ENCODE measurements at regions not wholly inside any gene's neighbourhood (a gene's known extent, or its start where the extent isn't known, plus 50 kb on each side); places are given as distances from the start of the nearest gene placed in this dataset.
"Not testable (repeated sequence)": the region's sequence is repeated elsewhere in the genome, so short reads cannot be mapped to it uniquely, and the experiment has no call there.

GRCh38 chr14:101616202-101616601 lies 54.9 kb downstream of the DIO3 start:
- DNase-seq: no peak

- DNase-seq: no peak
These were observed 58.2 kb downstream of the DIO3 start for GRCh38 chr14:101619484-101619883.

- no peak for DNase-seq
These were observed 58.9 kb downstream of the DIO3 start for GRCh38 chr14:101620031-101620788.

- no peak for DNase-seq
These were observed 59.8 kb downstream of the DIO3 start for GRCh38 chr14:101620821-101621785.

- no peak for DNase-seq
These were observed 61.2 kb downstream of the DIO3 start for GRCh38 chr14:101622251-101623076.

- no peak for DNase-seq
These were observed 61.7 kb downstream of the DIO3 start for GRCh38 chr14:101623077-101623372.

- no peak for DNase-seq
These were observed 62.6 kb downstream of the DIO3 start for GRCh38 chr14:101623685-101624444.

- no peak for DNase-seq
These were observed 63.2 kb downstream of the DIO3 start for GRCh38 chr14:101624536-101624935.

- DNase-seq: no peak
These were observed 64.2 kb downstream of the DIO3 start for GRCh38 chr14:101625336-101626097.

- no peak for DNase-seq
These were observed 65.0 kb downstream of the DIO3 start for GRCh38 chr14:101626331-101626730.

GRCh38 chr14:101627915-101628262 lies 66.6 kb downstream of the DIO3 start:
- DNase-seq: no peak

GRCh38 chr14:101628471-101628966 lies 67.2 kb downstream of the DIO3 start:
- peak in 1 of 2 experiments; percentile 66 for DNase-seq

- DNase-seq: no peak
These were observed 67.7 kb downstream of the DIO3 start for GRCh38 chr14:101628975-101629374.

GRCh38 chr14:101630056-101630965 lies 69.0 kb downstream of the DIO3 start:
- no peak for DNase-seq

- DNase-seq: no peak
These were observed 69.9 kb downstream of the DIO3 start for GRCh38 chr14:101631199-101631598.

GRCh38 chr14:101631970-101632369 lies 70.7 kb downstream of the DIO3 start:
- DNase-seq: not testable (repeated sequence)

GRCh38 chr14:101632520-101632919 lies 71.2 kb downstream of the DIO3 start:
- DNase-seq: no peak

GRCh38 chr14:101633276-101633675 lies 72.0 kb downstream of the DIO3 start:
- DNase-seq: no peak

GRCh38 chr14:101634202-101634849 lies 73.0 kb downstream of the DIO3 start:
- no peak for DNase-seq
